H1 (cell line): ENCODE measurements at regions not wholly inside any gene's neighbourhood (a gene's known extent, or its start where the extent isn't known, plus 50 kb on each side); places are given as distances from the start of the nearest gene placed in this dataset.

ENCODE experiments used
- CTCF ChIA-PET: fragments of 300-600 bp; sonication (Branson Sonifier 250); formaldehyde crosslinking; loops from one replicate; lab custom pipeline; 2021; ENCODE audit not compliant: partially characterized antibody; lab: Charles Lee
- POLR2A ChIA-PET: fragments of 300-600 bp; sonication (Branson Sonifier 250); formaldehyde crosslinking; loops from one replicate; lab custom pipeline; 2021; ENCODE audit warnings: inconsistent platforms; ENCODE audit not compliant: partially characterized antibody; lab: Charles Lee
- DNase-seq, 2 experiments: peaks; one replicate each; pipeline versions ENCODE4 v3.0.0 to v3.0.0-alpha.2; 2010 to 2022; ENCODE audit warnings: low spot score in 2 of 2, low read depth in 1 of 2, mixed read lengths in 1 of 2
- FAIRE-seq: peaks from 2 replicates; lab custom pipeline; 2011; peaks lifted over from hg19 to GRCh38; lab: Jason Lieb, UNC
- H2AFZ ChIP-seq: 2 replicates; pipeline ENCODE4 v1.8.1; 2012; ENCODE audit warnings: low read length, inconsistent platforms
- H2AK5ac ChIP-seq: 2 replicates; pipeline ENCODE4 v1.6.1; 2013; ENCODE audit warnings: low read depth, low read length
- H2BK120ac ChIP-seq: replicated peaks from 2 replicates; pipeline ENCODE3; 2013; ENCODE audit warnings: low read depth, low read length, inconsistent platforms
- H2BK12ac ChIP-seq: 2 replicates; pipeline ENCODE4 v1.6.1; 2013; ENCODE audit warnings: low read depth, low read length
- H2BK15ac ChIP-seq: 2 replicates; pipeline ENCODE4 v1.6.1; 2013; ENCODE audit warnings: low read length
- H2BK20ac ChIP-seq: 2 replicates; pipeline ENCODE4 v1.6.1; 2013; ENCODE audit warnings: low read length
- H2BK5ac ChIP-seq: 2 replicates; pipeline ENCODE4 v1.6.1; 2013; ENCODE audit warnings: low read depth, low read length
- H3K14ac ChIP-seq: 2 replicates; pipeline ENCODE4 v1.6.1; 2013; ENCODE audit warnings: inconsistent platforms; ENCODE audit not compliant: insufficient read length
- H3K18ac ChIP-seq: 2 replicates; pipeline ENCODE4 v1.6.1; 2013; ENCODE audit warnings: low read length; ENCODE audit errors: extremely low read depth
- H3K23ac ChIP-seq: 2 replicates; pipeline ENCODE4 v1.6.1; 2013; ENCODE audit warnings: inconsistent platforms; ENCODE audit not compliant: insufficient read length
- H3K23me2 ChIP-seq: 2 replicates; pipeline ENCODE4 v1.6.1; 2013; ENCODE audit warnings: low read depth, low read length
- H3K27ac ChIP-seq: 2 replicates; pipeline ENCODE4 v1.6.1; 2011; ENCODE audit warnings: low read depth, low read length, inconsistent platforms
- H3K27me3 ChIP-seq, 4 experiments: replicated peaks in 1 of 4; 1 replicate in 1 of 4; 2 replicates in 3 of 4; pipeline versions ENCODE4 v1.6.1 to v1.8.1; 2011 to 2013; ENCODE audit warnings: low read length in 3 of 4, mild to moderate bottlenecking in 3 of 4, inconsistent platforms in 2 of 4, mixed read lengths in 2 of 4, moderate library complexity in 1 of 4; ENCODE audit not compliant: control insufficient read depth in 3 of 4, insufficient read depth in 3 of 4; ENCODE audit errors: extremely low read depth in 1 of 4
- H3K36me3 ChIP-seq, 4 experiments: 2 replicates each; pipeline versions ENCODE4 v1.6.1 to v1.8.1; 2011 to 2013; ENCODE audit warnings: mild to moderate bottlenecking in 4 of 4, low read length in 3 of 4, moderate library complexity in 2 of 4, control low read depth in 1 of 4, inconsistent platforms in 1 of 4; ENCODE audit not compliant: insufficient read depth in 4 of 4, control insufficient read depth in 2 of 4
- H3K4ac ChIP-seq: replicated peaks from 2 replicates; pipeline ENCODE3; 2013; ENCODE audit warnings: low read length, low read depth, mixed read lengths, inconsistent platforms; ENCODE audit not compliant: insufficient read length
- H3K4me1 ChIP-seq, 4 experiments: replicated peaks in 1 of 4; 1 replicate in 1 of 4; 2 replicates in 3 of 4; pipeline versions ENCODE4 v1.6.1 to v1.8.1; 2011 to 2013; ENCODE audit warnings: low read length in 3 of 4, inconsistent platforms in 2 of 4, mixed read lengths in 1 of 4; ENCODE audit not compliant: insufficient read depth in 4 of 4, control insufficient read depth in 3 of 4
- H3K4me2 ChIP-seq, 2 experiments: 2 replicates each; pipeline versions ENCODE4 v1.6.1 to v1.8.1; 2011 to 2013; ENCODE audit warnings: low read depth in 2 of 2, low read length in 2 of 2, control low read depth in 1 of 2, inconsistent platforms in 1 of 2, mild to moderate bottlenecking in 1 of 2; ENCODE audit not compliant: insufficient read depth in 1 of 2
- H3K4me3 ChIP-seq, 4 experiments: fragments of 200-600, 300-600 bp in 1 of 4; sonication (generic), shearing (Covaris generic), sonication (Bioruptor Twin) in 1 of 4; 2 replicates each; pipeline versions ENCODE4 v1.5.1 to v1.8.1; 2011 to 2016; ENCODE audit warnings: low read length in 4 of 4, low read depth in 3 of 4, control low read depth in 2 of 4, inconsistent platforms in 2 of 4, mild to moderate bottlenecking in 2 of 4, mixed read lengths in 1 of 4, moderate library complexity in 1 of 4; ENCODE audit not compliant: insufficient read depth in 2 of 4; ENCODE audit errors: extremely low read depth in 1 of 4
- H3K56ac ChIP-seq: replicated peaks from 2 replicates; pipeline ENCODE3; 2013; ENCODE audit warnings: low read depth, mild to moderate bottlenecking, mixed read lengths, low read length, inconsistent platforms; ENCODE audit not compliant: insufficient read length
- H3K79me1 ChIP-seq: 2 replicates; pipeline ENCODE4 v1.6.1; 2013; ENCODE audit warnings: low read depth, low read length, control low read depth
- H3K79me2 ChIP-seq, 2 experiments: 2 replicates each; pipeline versions ENCODE4 v1.6.1 to v1.8.1; 2012 to 2013; ENCODE audit warnings: low read length in 2 of 2, mild to moderate bottlenecking in 2 of 2, inconsistent platforms in 1 of 2; ENCODE audit not compliant: insufficient read depth in 2 of 2, control insufficient read depth in 1 of 2
- H3K9ac ChIP-seq, 4 experiments: replicated peaks in 1 of 4; 1 replicate in 1 of 4; 2 replicates in 3 of 4; pipeline versions ENCODE4 v1.6.1 to v1.8.1; 2011 to 2013; ENCODE audit warnings: low read depth in 3 of 4, low read length in 3 of 4, control low read depth in 2 of 4, mild to moderate bottlenecking in 2 of 4, moderate library complexity in 2 of 4, inconsistent platforms in 1 of 4; ENCODE audit errors: extremely low read depth in 1 of 4
- H3K9me3 ChIP-seq, 2 experiments: 2 replicates each; pipeline versions ENCODE4 v1.6.1 to v1.8.1; 2012 to 2013; ENCODE audit warnings: mild to moderate bottlenecking in 2 of 2, moderate library complexity in 2 of 2, control low read depth in 1 of 2, inconsistent platforms in 1 of 2, low read depth in 1 of 2, low read length in 1 of 2, mixed read lengths in 1 of 2; ENCODE audit not compliant: insufficient read depth in 2 of 2
- H4K20me1 ChIP-seq, 2 experiments: replicated peaks in 1 of 2; 2 replicates each; pipeline versions ENCODE3 to v1.8.1; 2011 to 2013; ENCODE audit warnings: inconsistent platforms in 2 of 2, low read length in 2 of 2, mild to moderate bottlenecking in 1 of 2; ENCODE audit not compliant: insufficient read depth in 2 of 2, control insufficient read depth in 1 of 2
- H4K5ac ChIP-seq: 2 replicates; pipeline ENCODE4 v1.6.1; 2013; ENCODE audit warnings: low read length, low read depth, mixed read lengths, inconsistent platforms; ENCODE audit not compliant: insufficient read length
- H4K8ac ChIP-seq: 2 replicates; pipeline ENCODE4 v1.8.0; 2013; ENCODE audit warnings: mild to moderate bottlenecking, moderate library complexity, low read length, inconsistent platforms; ENCODE audit not compliant: insufficient read depth; ENCODE audit errors: extremely low read depth
- H4K91ac ChIP-seq: replicated peaks from 2 replicates; pipeline ENCODE3; 2013; ENCODE audit warnings: low read length, mixed read lengths, inconsistent platforms; ENCODE audit not compliant: insufficient read length
- KDM4A ChIP-seq: IDR thresholded peaks from one replicate; pipeline ENCODE4 v1.7.1; 2012; ENCODE audit warnings: low read depth, mild to moderate bottlenecking, moderate library complexity, low read length, inconsistent platforms; ENCODE audit not compliant: severe bottlenecking
- MAFK ChIP-seq: IDR thresholded peaks from 2 replicates; pipeline ENCODE4 v1.6.1; 2012; ENCODE audit warnings: low read depth, mild to moderate bottlenecking, improper control_type of control experiment, low read length
- SP2 ChIP-seq: IDR thresholded peaks from 2 replicates; pipeline ENCODE4 v1.6.1; 2012; ENCODE audit warnings: mild to moderate bottlenecking, low read length, inconsistent platforms
- WGBS, 2 experiments: shearing (Covaris generic) in 1 of 2; methylation state at CpG; one replicate each; pipeline versions ENCODE4 v1.1.6 to v1.1.7; 2013 to 2015; ENCODE audit warnings: low lambda C conversion rate in 2 of 2, mixed read lengths in 2 of 2, inconsistent platforms in 1 of 2, low coverage in 1 of 2, missing lambda C conversion rate in 1 of 2; ENCODE audit not compliant: insufficient replicate concordance in 2 of 2, insufficient coverage in 1 of 2, insufficient read length in 1 of 2; ENCODE audit errors: extremely low coverage in 1 of 2, missing lambda C conversion rate in 1 of 2; 5-methylcytosine and 5-hydroxymethylcytosine counted together
- TF ChIP-seq, protein P1 (sequence below), 3 experiments: IDR thresholded peaks; 1 replicate in 2 of 3; 2 replicates in 1 of 3; pipeline versions ENCODE4 v1.5.1 to v1.6.1; 2011; ENCODE audit warnings: low read length in 3 of 3, mild to moderate bottlenecking in 3 of 3, inconsistent platforms in 2 of 3, low read depth in 1 of 3, moderate library complexity in 1 of 3; ENCODE audit not compliant: insufficient read depth in 1 of 3; ENCODE audit errors: control extremely low read depth in 1 of 3

DNA sequence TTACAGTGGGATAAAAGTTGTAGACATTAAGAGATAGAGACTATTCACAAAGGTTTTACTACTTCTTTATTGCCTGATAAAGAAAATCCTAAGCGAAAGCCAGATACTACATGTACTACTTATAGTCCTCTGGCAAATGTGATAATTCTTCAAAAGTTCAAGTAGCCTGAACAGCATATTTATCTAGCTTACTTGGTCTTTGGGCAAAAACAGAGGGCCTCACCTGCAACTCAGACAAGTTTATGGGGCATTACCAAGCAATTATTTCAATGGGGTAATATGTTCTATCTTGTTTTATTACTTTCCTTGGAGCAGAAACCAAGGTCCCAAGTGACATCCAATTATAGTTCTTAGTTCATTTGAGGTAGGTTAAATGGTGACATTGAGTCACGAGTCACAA, 390.1 kb upstream of the ARHGEF26 start:
- no peaks in the 10 kb centered on the region for H3K79me2 ChIP-seq
- H3K9ac ChIP-seq, result no peak overlapping the region
- no peak overlapping the region for H3K56ac ChIP-seq
- H3K79me1 ChIP-seq, result no peaks in the 10 kb centered on the region
- no peaks in the 10 kb centered on the region for H3K27me3 ChIP-seq
- H3K23me2 ChIP-seq, result no peaks in the 10 kb centered on the region
- H2BK5ac ChIP-seq, result no peak overlapping the region
- H3K14ac ChIP-seq, result no peak overlapping the region
- ChIA-PET CTCF (no interaction called here), POLR2A (no interaction called here)
- H3K4me2 ChIP-seq, result no peak overlapping the region
- FAIRE-seq, result no peak
- no peak overlapping the region for H4K5ac ChIP-seq
- no peak overlapping the region for H2AK5ac ChIP-seq
- no peak for DNase-seq
- no peaks in the 10 kb centered on the region for H3K4me1 ChIP-seq
- no peak overlapping the region for H2BK12ac ChIP-seq
- WGBS, 2 experiments, result 91% methylated on average over 2 of the region's 2 CpGs; no CpG with 5 or more reads in 1 of the 2 experiments
- H3K18ac ChIP-seq, result no peak overlapping the region
- no peak overlapping the region for H3K4me3 ChIP-seq
- H3K27ac ChIP-seq, result no peak overlapping the region
- no peak overlapping the region for H4K8ac ChIP-seq
- no peak overlapping the region for H2BK15ac ChIP-seq
- H2BK20ac ChIP-seq, result no peak overlapping the region
- no peak overlapping the region for H2BK120ac ChIP-seq
- H3K9me3 ChIP-seq, result peaks cover 7 to 9% of the 10 kb centered on the region in 2 experiments; a peak in 3 of 4 replicates
- H2AFZ ChIP-seq, result no peak overlapping the region
- H3K23ac ChIP-seq, result no peak overlapping the region
- peaks cover 0 to 3% (median 0%) of the 10 kb centered on the region in 4 experiments; a peak in 3 of 8 replicates for H3K36me3 ChIP-seq
- H4K91ac ChIP-seq, result no peak overlapping the region
- H3K4ac ChIP-seq, result no peak overlapping the region
- H4K20me1 ChIP-seq, result no peaks in the 10 kb centered on the region
- TF ChIP-seq, protein P1, sequence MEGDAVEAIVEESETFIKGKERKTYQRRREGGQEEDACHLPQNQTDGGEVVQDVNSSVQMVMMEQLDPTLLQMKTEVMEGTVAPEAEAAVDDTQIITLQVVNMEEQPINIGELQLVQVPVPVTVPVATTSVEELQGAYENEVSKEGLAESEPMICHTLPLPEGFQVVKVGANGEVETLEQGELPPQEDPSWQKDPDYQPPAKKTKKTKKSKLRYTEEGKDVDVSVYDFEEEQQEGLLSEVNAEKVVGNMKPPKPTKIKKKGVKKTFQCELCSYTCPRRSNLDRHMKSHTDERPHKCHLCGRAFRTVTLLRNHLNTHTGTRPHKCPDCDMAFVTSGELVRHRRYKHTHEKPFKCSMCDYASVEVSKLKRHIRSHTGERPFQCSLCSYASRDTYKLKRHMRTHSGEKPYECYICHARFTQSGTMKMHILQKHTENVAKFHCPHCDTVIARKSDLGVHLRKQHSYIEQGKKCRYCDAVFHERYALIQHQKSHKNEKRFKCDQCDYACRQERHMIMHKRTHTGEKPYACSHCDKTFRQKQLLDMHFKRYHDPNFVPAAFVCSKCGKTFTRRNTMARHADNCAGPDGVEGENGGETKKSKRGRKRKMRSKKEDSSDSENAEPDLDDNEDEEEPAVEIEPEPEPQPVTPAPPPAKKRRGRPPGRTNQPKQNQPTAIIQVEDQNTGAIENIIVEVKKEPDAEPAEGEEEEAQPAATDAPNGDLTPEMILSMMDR (IDR thresholded peaks at IDR 0.05; ENCODE audit: control extremely low read depth in 1 of 3, insufficient read depth in 1 of 3, low read depth in 1 of 3, low read length in 3 of 3), result no peak
- TF ChIP-seq MAFK, result no peak
- TF ChIP-seq SP2, result no peak
- no peak for TF ChIP-seq KDM4A
